ENCODE measurements at regions not wholly inside any gene's neighbourhood (a gene's known extent, or its start where the extent isn't known, plus 50 kb on each side); places are given as distances from the start of the nearest gene placed in this dataset.

- H3K27ac ChIP-seq: no peak overlapping the region
- H3K9me3 ChIP-seq: no peaks in the 10 kb centered on the region
- no peak overlapping the region for H3K4me3 ChIP-seq
- no peaks in the 10 kb centered on the region for H3K36me3 ChIP-seq
- no peaks in the 10 kb centered on the region for H3K4me1 ChIP-seq
- ATAC-seq (no peak), DNase-seq (no peak)
- TF ChIP-seq CTCF (IDR thresholded peaks at IDR 0.05): no peak
- no peaks in the 10 kb centered on the region for H3K27me3 ChIP-seq
- intact Hi-C loops (cut with DNase I): no loop called here
These were observed 59.9 kb downstream of the BMP4 start for GRCh38 chr14:53896726-53897125.

- H3K36me3 ChIP-seq: no peaks in the 10 kb centered on the region
- TF ChIP-seq CTCF (IDR thresholded peaks at IDR 0.05): no peak
- ATAC-seq (no peak), DNase-seq (no peak)
- H3K9me3 ChIP-seq: no peaks in the 10 kb centered on the region
- no peak overlapping the region for H3K27ac ChIP-seq
- H3K4me3 ChIP-seq: no peak overlapping the region
- no peaks in the 10 kb centered on the region for H3K4me1 ChIP-seq
- H3K27me3 ChIP-seq: no peaks in the 10 kb centered on the region
- intact Hi-C loops (cut with DNase I): no loop called here
These were observed 62.2 kb downstream of the BMP4 start for GRCh38 chr14:53894456-53894855.

GRCh38 chr14:53893374-53893773 is 63.3 kb downstream of the BMP4 start:
- Histone ChIP-seq H3K27ac (no peak overlapping the region), H3K4me3 (no peak overlapping the region), H3K9me3 (no peaks in the 10 kb centered on the region), H3K27me3 (no peaks in the 10 kb centered on the region), H3K36me3 (no peaks in the 10 kb centered on the region), H3K4me1 (no peaks in the 10 kb centered on the region)
- intact Hi-C loops (cut with DNase I): no loop called here
- TF ChIP-seq CTCF (IDR thresholded peaks at IDR 0.05): no peak
- DNase-seq: no peak
- no peak for ATAC-seq

GRCh38 chr14:53890611-53891101 is 66.0 kb downstream of the BMP4 start:
- no peaks in the 10 kb centered on the region for H3K36me3 ChIP-seq
- no peak for TF ChIP-seq CTCF (IDR thresholded peaks at IDR 0.05)
- no peak overlapping the region for H3K27ac ChIP-seq
- no peaks in the 10 kb centered on the region for H3K4me1 ChIP-seq
- H3K27me3 ChIP-seq: no peaks in the 10 kb centered on the region
- no peak for DNase-seq
- no peak for ATAC-seq
- intact Hi-C loops (cut with DNase I): no loop called here
- H3K9me3 ChIP-seq: no peaks in the 10 kb centered on the region
- H3K4me3 ChIP-seq: no peak overlapping the region

GRCh38 chr14:53888535-53889386 is 67.9 kb downstream of the BMP4 start:
- no peak for ATAC-seq
- H3K36me3 ChIP-seq: no peaks in the 10 kb centered on the region
- no peak for TF ChIP-seq CTCF (IDR thresholded peaks at IDR 0.05)
- H3K4me1 ChIP-seq: no peaks in the 10 kb centered on the region
- H3K27me3 ChIP-seq: no peaks in the 10 kb centered on the region
- no peaks in the 10 kb centered on the region for H3K9me3 ChIP-seq
- no peak overlapping the region for H3K27ac ChIP-seq
- no peak overlapping the region for H3K4me3 ChIP-seq
- DNase-seq: no peak
- intact Hi-C loops (cut with DNase I): no loop called here

Measured in upper lobe of right lung (tissue), 1 donor.